VCaP (cell line): ENCODE measurements at regions not wholly inside any gene's neighbourhood (a gene's known extent, or its start where the extent isn't known, plus 50 kb on each side); places are given as distances from the start of the nearest gene placed in this dataset.
A peak's percentile ranks its signal among the peaks of the same experiment; 100 is the strongest.

ENCODE experiments used
- H3K27ac ChIP-seq: fragments of 450-650 bp; 2 replicates; pipeline ENCODE4 v1.5.1; 2017
- CTCF ChIP-seq: fragments of 450-650 bp; conservative IDR thresholded peaks from 2 replicates; pipeline ENCODE4 v1.5.1; 2017; ENCODE audit warnings: mild to moderate bottlenecking, moderate library complexity

GRCh38 chr1:95622609-95623008 is 388.6 kb downstream of the RWDD3 start:
- H3K27ac ChIP-seq = no peak overlapping the region
- TF ChIP-seq CTCF = no peak

GRCh38 chr1:95625224-95625623 is 391.2 kb downstream of the RWDD3 start:
- no peak for TF ChIP-seq CTCF
- H3K27ac ChIP-seq = no peak overlapping the region

GRCh38 chr1:95627244-95627643 is 393.2 kb downstream of the RWDD3 start:
- no peak overlapping the region for H3K27ac ChIP-seq

GRCh38 chr1:95631695-95632094 is 397.7 kb downstream of the RWDD3 start:
- no peak for TF ChIP-seq CTCF

More at GRCh38 chr1:95627244-95627643, 393.2 kb downstream of the RWDD3 start:
- no peak for TF ChIP-seq CTCF

GRCh38 chr1:95635811-95636210 is 401.8 kb downstream of the RWDD3 start:
- H3K27ac ChIP-seq = no peak overlapping the region
- TF ChIP-seq CTCF = no peak

More at GRCh38 chr1:95631695-95632094, 397.7 kb downstream of the RWDD3 start:
- H3K27ac ChIP-seq = no peak overlapping the region

GRCh38 chr1:95636897-95637296 is 402.9 kb downstream of the RWDD3 start:
- no peak overlapping the region for H3K27ac ChIP-seq
- no peak for TF ChIP-seq CTCF

- peak overlapping the region; percentile 79 for H3K27ac ChIP-seq
- no peak for TF ChIP-seq CTCF
These were observed 406.7 kb downstream of the RWDD3 start for GRCh38 chr1:95640746-95641145.

GRCh38 chr1:95641386-95641785 is 407.4 kb downstream of the RWDD3 start:
- peak overlapping the region; percentile 79 for H3K27ac ChIP-seq
- TF ChIP-seq CTCF = no peak
